ENCODE measurements at regions not wholly inside any gene's neighbourhood (a gene's known extent, or its start where the extent isn't known, plus 50 kb on each side); places are given as distances from the start of the nearest gene placed in this dataset.

DNA sequence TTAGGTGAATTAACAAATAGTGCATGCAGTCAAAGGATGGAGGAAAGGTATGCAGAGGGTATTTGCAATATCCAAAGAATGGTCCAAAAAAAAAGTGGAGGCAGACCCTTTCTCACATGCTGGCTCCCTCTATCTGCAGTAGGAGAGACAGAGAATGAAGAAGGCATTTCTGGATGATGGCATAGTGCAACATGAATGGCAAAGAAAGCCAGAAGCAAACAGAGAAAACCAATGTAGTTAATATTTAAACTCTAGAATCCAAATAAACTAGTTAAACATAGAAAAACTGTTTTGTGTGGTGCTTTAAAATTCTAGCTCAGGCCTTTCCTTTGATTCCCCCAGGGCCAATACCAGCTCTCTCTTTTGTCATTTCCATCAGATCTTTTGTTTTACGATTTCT lies 403.1 kb upstream of the WWC1 start:
- DNase-seq (ENCODE audit: extremely low read depth, low read depth, low spot score): no peak

- no peak for DNase-seq (ENCODE audit: extremely low read depth, low read depth, low spot score)
These were observed 402.2 kb upstream of the WWC1 start for GRCh38 chr5:167889276-167889675.

GRCh38 chr5:167892352-167893115 lies 398.9 kb upstream of the WWC1 start:
- DNase-seq (ENCODE audit: extremely low read depth, low read depth, low spot score): no peak

DNA sequence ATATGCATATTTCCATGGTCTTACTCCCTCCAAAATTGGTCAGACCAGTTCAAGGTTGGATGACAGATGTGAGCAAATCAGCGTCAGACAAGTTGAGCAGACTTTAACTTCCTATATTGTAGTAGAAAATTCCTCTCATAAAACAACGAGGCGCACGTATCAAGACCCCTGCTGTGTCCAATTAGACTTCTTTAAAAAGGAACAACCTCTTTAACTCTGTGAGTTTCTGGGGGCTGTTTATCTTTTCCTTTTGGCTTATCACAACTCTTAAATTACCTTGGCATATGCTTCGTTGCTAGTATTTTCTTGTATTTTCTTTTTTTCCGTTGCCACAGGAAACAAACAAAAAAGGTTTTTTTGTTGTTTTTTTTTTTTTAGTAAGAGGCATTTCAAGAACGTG lies 398.2 kb upstream of the WWC1 start:
- no peak for DNase-seq (ENCODE audit: extremely low read depth, low read depth, low spot score)

DNA sequence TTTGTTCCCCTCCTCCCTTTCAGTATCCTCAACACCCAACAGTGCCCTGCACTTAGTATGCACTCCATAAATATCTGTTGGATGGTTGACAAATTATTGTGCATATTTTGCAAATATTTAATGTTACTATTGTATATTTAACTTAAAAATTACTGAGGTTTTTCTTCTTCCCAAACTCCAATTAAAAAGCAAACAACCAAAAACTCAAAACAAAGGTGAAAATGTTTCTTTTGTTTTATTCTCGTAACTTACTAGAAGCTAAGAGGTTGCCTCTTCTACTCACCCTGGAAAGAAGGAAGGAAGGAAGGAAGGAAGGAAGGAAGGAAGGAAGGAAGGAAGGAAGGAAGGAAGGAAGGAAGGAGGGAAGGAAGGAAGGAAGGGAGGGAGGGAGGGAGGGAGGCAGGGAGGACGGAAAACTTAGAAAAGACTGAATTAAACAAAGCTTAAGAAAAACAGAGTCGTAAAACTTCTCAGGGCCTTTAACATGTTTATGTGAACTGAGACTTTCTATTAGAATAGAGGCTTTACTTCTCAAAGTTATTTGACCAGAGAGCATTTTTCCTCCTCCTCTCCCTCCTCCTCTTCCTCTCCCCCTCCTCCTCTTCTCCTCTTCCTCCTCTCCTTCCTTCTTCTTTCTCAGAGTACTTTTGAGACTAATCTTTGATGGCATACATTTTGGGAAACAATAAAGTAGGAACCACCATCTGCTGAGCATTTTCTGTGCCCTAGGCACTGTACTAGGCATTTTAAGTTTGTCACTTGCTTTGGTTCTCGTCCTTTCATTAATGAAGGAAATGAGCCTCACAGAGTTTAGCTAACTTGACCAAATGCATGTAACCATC lies 396.6 kb upstream of the WWC1 start:
- no peak for DNase-seq (ENCODE audit: extremely low read depth, low read depth, low spot score)

- no peak for DNase-seq (ENCODE audit: extremely low read depth, low read depth, low spot score)
These were observed 395.4 kb upstream of the WWC1 start for GRCh38 chr5:167895899-167896659.

GRCh38 chr5:167896814-167897213 lies 394.6 kb upstream of the WWC1 start:
- no peak for DNase-seq (ENCODE audit: extremely low read depth, low read depth, low spot score)

DNA sequence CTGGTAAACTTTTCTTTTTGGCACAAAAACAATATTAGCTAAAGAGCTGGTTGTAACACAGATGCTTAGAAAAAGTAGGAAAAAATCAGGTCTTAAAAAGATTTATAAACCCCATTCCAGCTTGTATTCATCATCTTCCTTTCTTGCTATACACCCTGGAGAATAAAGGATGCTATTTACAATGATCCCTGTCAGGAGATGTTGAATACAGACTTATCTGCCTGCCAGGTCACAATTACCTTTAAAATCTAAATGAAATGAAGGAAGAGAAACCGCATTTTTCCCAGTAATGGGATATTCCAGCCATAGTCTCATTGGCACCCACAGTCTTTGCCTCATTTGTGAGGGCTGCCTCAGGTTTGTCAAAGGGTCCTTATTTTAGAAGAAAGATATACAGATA lies 394.1 kb upstream of the WWC1 start:
- DNase-seq (ENCODE audit: extremely low read depth, low read depth, low spot score): no peak

DNA sequence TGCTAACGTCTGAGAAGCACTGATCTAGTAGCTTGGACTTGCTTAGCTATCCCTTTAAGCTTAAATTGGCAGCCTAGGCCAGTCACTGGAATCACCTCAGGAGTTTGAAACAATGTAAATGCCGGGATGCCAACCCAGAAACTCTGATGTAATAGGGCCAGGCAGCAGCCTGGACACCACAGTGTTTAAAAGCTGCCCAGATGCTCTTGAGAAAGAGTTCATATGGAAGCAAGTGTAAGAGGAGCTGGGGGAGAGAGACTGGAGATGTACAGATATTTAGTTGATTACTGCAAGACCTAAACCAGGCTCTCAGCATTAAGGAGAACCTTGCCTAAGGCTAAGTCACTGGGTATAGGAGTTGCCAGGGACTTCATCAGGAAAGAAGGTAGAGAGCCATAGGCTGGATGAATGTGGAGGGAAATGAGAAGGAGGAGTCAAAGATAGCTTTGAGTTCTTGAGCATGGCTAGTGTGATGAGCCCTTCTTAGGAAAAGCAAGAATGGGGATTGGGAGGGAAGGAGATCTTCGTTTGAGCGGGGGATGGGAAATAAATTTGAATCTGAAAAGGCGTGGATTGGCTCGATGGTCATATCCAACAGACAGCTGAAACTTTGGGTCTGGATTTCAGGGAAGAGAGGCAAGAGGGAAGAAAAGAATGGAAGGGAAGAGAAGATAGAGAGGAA lies 392.9 kb upstream of the WWC1 start:
- DNase-seq (ENCODE audit: extremely low read depth, low read depth, low spot score): no peak

GRCh38 chr5:167899490-167900070 lies 391.9 kb upstream of the WWC1 start:
- DNase-seq (ENCODE audit: extremely low read depth, low read depth, low spot score): no peak

DNA sequence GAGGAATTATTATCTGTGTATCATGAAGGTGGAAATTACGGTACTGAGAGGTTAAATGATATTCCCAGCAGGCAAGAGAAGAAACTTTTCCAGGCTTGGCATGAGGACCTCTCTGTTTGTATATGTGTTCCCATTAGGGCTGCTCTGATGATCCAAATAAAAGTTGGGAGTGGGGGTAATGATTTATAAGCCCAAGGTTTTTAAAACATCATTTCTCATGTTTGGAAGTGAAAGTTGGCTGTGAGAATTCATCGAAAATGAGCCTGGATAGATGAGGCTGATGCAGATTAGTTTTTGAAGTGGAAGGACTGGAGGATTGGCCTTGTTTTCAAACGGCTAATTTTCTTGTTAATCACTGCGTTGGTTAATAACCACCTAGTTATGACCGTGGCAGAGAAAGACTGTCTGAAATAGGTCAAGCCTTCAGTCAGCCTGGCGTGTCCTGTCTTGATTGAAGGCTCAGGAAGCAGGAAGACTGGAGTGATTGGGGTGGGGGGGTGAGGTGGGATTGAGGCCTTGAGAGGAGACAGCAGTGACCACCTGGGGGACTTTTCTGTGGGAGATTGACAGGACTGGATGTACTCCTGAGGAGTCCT lies 391.0 kb upstream of the WWC1 start:
- DNase-seq (ENCODE audit: extremely low read depth, low read depth, low spot score): no peak

DNA sequence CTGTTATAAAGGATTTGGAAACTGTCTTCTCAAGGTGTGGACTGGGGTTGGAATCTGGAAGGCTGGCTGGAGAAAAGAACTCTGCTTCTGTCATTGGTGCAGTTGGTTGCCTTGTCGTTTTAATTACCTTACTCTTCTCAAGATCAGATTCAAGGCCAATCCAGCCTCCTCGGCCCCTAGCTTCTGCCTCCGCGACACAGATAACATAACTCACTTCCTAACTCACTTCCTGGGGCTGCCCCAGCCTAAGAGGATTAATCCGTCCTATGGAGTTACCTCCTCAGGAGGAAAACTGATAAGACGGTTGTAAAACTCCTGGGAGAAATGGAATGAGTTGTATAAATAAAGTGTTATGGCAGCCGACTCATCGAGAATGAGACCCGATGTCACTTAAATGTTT lies 389.1 kb upstream of the WWC1 start:
- no peak for DNase-seq (ENCODE audit: extremely low read depth, low read depth, low spot score)

DNA sequence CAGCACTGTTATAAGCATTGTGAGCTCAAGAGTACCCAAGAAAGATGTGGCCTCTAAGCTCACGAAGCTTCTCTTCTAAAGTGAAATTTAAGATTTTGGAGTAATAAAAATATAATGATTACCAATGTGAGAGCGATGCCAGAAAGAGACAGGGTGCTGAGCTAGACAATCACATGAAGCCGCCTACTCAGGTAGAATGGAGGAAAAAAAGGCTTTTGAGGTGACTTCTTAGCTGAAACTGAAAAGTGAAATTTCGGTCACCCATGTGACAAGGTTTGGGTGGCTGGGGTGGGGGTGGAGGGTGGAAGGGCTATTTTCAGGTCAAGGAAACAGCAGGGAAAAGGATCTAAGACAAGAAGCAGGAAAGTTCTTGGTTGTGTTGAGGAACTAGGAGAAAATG lies 388.2 kb upstream of the WWC1 start:
- DNase-seq (ENCODE audit: extremely low read depth, low read depth, low spot score): no peak

DNA sequence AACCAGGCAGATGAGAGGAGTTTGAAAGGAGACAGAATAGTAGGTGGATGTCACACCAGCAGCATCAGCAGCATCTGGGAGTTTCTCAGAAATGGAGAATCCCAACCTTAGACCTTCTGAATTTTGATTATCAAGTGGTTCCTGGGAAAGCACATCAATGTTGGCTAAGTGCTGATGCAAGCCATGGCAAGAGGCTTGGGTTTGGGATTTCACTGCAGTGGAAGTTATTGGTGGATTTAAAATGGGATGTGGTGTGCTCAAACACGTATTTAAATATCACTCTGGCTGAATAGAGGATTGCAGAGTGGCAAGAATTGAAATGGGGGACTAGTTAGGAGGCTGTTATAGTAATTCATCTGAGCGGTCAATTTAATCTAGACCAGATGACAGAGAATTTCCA lies 387.8 kb upstream of the WWC1 start:
- no peak for DNase-seq (ENCODE audit: extremely low read depth, low read depth, low spot score)

- DNase-seq (ENCODE audit: extremely low read depth, low read depth, low spot score): no peak
These were observed 385.3 kb upstream of the WWC1 start for GRCh38 chr5:167905919-167906853.

DNA sequence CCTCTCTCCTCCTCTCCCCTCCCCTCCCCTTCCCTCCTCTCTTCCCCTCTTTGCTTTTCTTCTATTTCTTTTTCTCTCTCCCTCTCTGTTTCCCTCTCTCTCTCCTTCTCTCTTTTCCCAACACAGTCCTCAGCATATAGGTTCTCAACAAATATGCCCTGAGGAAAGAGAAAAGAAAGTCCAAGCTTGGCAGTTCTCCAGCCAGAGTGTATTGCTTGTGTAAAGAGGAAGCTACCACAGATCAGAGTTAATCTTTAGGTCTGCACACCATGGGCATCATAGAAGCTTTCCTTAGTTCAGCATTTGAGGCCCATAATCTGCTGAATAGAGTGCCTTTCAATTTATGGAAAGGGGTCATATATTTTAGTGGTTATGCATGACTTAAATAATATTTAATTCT lies 382.8 kb upstream of the WWC1 start:
- DNase-seq (ENCODE audit: extremely low read depth, low read depth, low spot score): no peak

GRCh38 chr5:167912941-167913665 lies 378.3 kb upstream of the WWC1 start:
- DNase-seq (ENCODE audit: extremely low read depth, low read depth, low spot score): no peak

DNA sequence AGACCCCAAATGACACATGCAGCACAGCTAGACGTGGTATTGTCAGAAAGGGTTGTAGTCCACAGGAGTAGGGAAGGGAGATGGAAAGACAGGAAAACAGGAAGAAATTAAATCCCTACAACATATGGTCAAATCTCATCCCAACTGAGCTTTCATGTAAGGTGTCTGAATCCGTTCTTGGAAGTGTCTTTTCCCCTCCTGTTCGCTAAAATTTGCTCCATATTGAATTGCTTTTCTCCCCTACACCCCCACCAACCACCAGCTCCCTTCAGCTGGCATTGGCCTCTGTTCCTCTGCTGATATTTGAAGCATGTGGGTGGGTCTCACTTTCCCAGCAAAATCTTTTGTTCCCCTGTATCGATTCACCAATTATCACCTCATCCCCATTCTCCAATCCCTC lies 376.2 kb upstream of the WWC1 start:
- DNase-seq (ENCODE audit: extremely low read depth, low read depth, low spot score): no peak
